GM19467 (cell line): ENCODE measurements at regions not wholly inside any gene's neighbourhood (a gene's known extent, or its start where the extent isn't known, plus 50 kb on each side); places are given as distances from the start of the nearest gene placed in this dataset.
"Not testable (repeated sequence)": the region's sequence is repeated elsewhere in the genome, so short reads cannot be mapped to it uniquely, and the experiment has no call there.

ENCODE experiments used
- ATAC-seq: cut with Tn5 transposase; IDR thresholded peaks from one replicate; pipeline ENCODE4 v1.9.1; 2021; ENCODE audit warnings: mild to moderate bottlenecking, moderate library complexity; ENCODE audit not compliant: unreplicated experiment

DNA sequence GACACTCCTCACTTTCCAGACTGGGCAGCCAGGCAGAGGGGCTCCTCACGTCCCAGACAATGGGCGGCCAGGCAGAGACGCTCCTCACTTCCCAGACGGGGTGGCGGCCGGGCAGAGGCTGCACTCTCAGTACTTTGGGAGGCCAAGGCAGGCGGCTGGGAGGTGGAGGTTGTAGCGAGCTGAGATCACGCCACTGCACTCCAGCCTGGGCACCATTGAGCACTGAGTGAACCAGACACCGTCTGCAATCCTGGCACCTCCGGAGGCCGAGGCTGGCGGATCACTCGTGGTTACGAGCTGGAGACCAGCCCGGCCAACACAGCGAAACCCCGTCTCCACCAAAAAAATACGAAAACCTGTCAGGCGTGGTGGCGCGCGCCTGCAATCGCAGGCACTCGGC is 134.1 kb upstream of the BOD1L1 start:
- ATAC-seq: not testable (repeated sequence)

DNA sequence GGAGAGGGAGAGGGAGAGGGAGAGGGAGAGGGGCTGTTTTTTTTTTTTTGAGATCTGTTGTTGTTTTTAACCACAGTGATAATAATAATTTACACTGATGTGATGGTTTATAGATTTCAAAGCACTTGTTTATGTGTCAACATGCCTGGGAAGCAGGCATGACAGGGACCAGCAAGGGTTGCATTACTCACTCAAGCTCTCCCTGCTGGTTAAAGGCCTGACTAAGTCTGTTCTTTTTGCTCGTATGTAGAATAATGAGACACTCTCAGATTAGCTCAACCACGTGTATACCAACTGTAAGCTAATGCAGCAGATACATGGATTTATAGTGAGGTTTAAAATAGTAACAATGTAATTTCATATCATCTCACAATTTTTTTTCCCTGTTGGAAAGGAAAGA is 134.6 kb upstream of the BOD1L1 start:
- ATAC-seq: no peak

DNA sequence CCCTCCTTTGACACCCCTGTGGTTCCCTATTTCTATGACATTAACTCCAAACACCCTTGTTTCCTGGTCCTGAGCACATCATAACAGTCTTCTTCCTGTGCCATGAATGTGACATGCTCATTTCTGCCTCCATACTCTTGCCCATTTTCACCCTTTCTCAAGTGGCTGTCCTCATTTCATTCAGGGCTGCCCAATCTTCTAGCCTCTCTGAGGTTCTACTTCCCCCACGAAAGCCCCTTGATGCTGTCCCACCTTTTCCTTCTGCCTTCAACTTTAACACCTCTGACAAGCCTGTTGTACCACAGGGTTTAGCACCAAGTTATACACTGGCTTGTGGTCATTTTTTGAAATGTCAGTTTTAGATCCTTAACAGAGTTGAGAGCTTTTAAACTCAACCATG is 136.2 kb upstream of the BOD1L1 start:
- ATAC-seq: no peak

DNA sequence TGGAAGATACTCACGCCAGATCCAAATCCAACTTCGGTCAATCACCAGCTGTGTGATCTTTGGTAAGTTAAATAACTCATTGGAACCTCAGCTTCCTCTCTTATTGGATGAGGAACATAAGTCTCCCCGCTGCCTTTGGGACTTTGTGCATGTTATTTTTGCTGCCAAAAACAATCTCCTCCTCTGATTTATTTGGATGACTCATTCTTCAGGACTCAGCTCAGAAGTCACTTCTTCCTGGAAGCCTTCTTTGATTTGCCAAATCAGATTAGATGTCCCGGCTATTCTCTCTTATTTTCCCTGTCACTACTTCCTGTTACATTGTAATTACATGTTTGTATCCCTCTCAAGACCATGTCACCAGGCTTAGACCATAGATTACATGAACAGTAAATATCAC is 138.0 kb upstream of the BOD1L1 start:
- no peak for ATAC-seq

DNA sequence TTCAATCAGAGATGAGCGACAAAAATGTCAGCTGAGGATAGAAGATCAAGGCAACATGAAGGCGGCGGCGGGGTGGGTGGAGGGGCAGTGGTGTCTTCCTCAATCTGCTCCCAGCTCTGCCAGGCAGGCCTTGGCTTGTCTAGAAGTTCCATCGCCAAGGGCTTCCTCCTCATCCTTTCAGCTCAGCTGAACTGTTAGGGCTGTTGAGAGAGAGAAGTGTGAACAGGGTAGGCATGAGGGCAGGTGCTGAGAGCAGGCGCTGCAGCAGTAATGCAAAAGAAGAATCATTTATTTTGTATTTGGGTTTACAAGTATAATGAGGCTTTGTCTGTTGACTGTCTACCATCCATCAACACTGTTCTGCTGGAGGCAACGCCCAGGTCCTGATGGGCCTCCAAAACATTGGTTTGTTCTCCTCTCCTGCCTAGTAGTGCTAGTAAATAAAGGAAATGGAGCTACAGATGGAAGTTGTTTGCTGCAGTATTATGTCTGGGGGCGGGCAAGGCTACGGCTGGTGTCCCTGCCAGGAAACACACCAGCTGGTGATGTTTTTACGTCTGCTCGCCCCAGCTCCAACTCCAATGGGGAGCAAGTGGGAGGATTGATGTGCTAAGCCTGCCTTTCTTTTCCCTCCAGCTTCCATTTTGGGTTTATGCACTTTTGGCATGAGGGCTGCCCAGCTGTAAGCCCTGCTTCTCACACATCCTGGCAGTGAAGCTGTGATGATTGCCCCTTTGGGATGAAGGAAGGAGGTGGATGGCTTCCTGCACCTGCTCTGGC is 139.4 kb upstream of the BOD1L1 start:
- no peak for ATAC-seq

DNA sequence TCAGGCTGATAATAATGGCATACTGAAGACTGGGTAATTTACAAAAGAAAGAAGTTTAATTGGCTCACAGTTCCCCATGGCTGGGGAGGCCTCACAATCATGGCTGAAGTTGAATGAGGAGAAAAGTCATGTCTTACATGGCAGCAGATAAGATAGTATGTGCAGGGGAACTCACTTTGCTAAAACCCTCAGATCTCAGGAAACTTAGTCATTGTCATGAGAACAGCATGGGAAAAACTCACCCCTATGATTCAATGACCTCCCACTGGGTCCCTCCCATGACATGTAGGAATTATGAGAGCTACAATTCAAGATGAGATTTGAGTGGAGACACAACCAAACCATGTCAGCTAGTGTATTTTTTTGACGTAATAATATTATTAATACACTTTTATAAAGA is 149.8 kb upstream of the BOD1L1 start:
- no peak for ATAC-seq

DNA sequence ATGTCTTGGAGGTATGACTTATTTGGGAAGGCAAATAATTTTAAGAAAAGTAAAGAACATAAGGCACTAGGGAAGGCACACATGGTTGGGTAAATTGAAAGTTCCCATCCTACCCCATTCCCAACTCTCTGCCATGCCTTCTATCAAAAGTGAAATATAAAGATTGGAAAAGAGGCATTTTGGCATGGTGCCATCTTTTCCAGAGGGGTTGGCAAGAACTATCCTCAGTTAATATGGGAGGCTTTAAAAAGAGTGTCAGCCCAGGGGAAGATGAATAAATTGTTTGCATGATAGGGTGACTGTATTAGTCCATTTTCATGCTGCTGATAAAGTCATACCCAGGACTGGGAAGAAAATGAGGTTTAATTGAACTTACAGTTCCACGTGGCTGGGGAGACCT is 150.8 kb upstream of the BOD1L1 start:
- ATAC-seq: no peak

DNA sequence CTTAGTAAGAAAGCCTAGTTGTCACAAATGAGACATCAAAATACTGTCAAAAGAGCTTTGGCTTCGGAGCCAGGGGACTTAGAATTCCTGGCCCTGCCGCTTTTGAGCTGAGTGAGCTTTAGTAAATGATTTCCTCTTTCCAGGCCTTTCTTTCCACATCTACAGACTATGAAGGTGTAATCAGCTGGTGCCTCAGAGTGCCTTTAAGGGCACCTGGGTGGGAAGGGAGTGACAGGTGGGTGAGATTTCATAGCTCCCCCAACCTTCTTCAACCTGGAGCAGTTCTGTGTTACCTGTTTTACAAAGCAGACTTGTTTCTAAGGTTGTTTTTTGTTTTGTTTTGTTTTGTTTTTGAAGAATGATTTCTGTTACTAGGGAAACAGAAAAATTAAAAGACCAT is 154.7 kb upstream of the BOD1L1 start:
- ATAC-seq: no peak

DNA sequence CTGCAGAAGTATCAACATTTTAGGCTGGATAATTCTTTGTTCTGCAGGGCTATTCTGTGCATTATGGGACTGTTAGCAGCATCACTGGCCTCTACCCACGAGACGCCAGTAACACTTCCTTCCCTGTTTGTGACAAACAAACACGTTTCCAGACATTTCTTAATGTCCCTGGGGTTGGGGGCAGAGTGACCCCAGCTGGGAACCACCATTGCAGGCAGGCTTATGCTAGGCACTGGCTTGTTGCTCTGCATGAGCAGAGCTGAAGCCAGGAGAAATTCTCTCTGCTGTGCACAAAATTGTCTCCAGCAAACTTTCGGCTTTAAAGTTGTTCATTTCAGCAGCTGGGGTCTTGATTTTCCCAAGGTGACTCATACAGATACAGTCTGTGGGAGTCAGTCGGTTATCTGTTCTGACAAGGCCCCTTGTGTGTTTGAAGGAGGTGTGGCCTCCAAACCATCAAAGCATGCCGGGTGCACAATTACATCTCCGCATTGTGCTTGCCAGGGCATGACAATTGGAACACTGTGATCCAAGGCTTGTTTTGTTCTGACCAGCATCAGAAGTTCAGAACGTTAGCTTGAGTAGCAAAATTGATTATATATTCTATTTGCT is 156.4 kb upstream of the BOD1L1 start:
- no peak for ATAC-seq

DNA sequence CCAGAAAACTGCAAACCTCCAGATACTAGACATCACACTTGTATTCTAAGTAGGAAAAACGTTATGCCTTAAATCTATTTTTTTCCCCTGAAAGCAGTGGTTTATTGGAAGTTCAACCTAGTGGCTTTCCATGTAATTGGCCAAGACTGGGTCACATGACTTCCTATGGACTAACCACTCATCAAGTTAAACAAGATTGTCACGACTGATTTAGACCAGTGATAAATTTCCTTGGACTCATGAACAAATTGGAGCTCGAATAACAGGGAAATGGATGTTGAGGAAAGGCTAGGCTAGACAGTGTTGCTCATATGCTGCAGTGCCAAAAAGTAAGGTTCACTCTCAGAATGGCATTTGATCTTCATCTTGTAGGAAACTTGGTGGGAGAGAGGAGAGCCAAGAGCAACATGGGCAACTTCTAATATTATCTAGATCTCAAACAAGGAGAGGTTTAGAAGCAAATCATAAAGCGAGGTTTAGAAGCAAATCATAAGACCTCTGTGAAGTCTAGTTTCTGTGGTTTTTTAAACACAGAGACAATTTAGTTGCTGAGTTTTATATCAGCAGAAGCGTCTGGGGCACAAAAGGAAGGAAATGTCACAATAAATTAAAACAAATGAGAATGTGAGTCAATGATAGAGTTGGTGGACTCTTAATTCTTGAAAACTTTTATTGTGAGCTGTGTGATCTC is 165.6 kb upstream of the BOD1L1 start:
- ATAC-seq: no peak

DNA sequence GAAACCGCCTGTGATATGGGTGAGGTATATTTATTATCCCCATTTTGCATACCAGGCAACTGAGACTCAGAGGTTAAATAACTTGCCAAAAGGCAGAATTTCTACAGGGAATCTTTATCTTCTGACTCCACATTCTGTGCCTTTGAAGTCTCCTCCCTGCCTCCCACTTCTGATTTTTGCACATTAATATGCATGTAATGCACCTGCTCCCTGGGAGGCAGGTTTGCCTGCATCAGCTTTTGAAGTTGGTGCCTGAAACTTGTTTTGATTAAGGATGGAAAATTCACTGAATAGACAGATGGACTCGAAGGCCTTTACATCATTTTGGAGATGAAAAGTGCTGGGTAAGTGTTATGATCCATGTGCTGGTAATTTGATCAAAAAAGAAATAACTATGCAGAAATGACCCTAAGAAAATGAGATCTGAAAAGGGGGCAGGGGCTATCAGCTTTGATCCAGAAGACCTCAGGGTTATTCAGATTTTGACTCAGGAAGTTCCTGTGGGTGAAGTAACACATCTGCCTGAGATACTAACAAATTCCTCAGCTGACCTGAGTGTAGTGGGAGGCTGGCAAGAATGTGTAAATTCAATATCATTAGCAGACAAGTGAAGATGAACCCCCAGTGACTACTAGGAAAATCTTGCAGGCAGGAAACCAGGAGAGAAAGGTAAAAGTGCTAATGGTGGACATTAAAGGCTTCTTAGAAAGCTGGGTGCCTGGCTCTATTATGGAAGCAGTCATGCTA is 167.5 kb upstream of the BOD1L1 start:
- ATAC-seq: no peak

DNA sequence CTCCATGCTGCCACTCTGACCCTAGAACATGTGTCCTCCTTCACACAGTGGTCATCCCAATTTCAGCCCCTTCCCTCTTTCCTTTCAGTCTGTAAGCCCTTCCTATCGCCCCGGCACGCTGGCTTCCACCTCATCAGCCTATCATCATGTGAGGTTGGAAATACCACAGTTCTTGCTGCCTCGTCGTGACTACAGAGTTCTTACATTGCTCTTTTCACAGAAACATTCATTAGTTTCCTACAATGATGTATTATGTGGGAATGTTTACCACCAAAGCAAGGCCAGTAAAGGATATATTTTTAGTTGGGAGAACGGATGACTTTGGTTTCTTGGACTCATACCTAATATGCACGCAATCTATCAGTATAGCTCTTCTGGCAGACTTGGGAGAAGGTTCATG is 169.5 kb upstream of the BOD1L1 start:
- no peak for ATAC-seq

DNA sequence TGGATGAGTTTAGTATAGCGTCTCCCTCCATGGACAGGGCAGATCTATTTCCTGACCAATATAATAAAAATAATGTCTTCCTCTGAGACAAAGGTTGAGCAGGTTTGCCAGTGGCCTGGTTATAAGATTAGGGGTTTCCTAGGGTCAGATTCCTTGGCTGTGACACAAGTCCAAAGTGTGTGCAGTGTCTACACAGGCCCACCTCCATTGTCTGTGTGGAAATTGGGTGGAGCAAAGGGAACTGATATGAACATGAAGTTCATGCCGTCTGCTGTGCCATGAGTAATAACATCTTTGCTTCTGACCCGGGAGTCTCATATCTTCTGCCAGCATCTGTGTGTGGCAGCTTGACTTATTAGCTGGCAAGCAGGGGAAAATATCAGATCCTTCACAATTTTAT is 187.7 kb upstream of the BOD1L1 start:
- ATAC-seq: no peak

DNA sequence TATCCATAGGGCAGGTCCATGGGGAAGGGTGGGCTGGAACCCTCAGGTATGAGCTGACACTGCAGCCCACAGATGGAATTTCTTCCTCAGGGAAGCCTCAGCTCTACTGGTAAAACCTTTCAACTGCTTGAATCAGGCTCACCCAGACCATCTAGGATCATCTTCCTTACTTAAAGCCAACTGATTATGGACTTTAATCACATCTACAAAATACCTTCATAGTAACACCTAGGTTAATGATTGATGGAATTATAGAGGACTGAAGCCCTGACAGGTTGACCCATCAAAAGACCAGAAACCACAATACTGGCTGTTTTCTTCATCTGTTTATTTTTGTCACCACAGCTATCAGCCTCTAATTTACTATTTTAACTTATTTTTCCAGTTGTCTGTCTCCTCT is 188.9 kb upstream of the BOD1L1 start:
- no peak for ATAC-seq

DNA sequence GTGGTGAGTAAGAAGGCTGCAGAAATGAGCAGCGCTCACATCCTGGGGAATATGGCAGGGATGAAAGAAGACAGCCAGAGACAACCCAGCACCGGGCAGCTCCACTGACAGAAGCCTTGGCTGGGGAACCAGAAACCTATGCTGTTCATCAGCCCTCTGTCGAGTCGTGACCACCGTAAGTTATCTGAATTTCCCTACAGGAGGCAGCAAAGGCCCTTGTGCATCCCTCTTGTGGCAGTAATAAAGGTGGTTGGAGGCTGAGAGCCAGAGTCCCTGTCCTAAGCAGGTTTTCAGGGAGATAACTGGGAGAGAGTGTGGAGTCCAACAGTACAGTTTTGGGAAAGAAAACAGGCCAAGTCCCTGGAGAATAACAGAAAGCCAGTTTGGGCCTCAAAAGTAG is 194.0 kb upstream of the BOD1L1 start:
- no peak for ATAC-seq

DNA sequence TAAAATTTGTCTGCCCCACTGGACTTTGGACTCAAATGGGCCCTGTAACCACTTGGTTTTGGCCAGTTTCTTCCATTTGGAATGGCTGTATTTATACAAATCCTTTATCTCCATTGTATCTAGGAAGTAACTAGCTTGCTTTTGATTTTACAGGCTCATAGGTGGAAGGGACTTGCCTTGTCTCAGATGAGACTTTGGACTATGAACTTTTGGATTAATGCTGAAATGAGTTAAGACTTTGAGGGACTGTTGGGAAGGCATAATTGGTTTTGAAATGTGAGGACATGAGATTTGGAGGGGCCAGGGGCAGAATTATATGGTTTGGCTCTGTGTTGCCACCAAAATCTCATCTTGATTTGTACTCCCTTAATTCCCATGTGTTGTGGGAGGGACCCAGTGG is 198.3 kb upstream of the BOD1L1 start:
- not testable (repeated sequence) for ATAC-seq

DNA sequence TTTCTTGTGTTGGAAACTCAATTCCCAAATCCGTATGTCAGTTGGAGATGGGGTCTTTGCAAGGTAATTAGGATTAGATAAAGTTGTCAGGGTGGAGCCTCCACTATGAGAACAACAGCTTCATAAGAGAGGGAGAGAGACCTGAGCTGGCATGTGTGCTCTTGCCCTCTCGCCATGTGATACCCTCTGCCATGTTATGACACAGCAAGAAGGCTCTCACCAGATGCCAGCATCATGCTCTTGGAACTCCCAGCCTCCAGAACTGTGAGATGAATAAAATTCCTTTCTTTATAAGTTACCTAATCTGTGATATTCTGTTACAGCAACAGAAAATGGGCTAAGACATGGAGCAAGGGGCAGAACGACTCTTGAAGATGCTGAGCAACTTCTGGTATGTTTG is 201.9 kb upstream of the BOD1L1 start:
- no peak for ATAC-seq

DNA sequence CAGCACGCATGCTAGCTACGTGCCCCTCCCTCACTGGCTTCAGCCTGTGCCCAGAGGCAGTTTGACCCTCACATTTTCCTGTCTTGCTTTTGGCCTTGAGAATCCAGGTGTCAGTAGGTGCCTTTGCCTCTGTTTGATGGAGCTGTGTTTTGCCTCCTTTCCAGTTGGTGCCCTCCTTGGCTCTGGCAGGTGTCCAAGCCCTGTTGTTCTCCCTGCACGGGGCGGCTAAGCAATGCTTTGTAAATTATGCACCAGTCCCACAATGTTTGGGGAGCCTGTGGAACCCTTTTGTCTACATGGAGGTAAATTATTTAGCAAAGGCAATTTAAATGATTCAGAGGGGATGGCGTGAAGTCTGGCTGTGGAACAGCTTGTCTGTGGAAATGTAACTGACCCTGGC is 202.9 kb upstream of the BOD1L1 start:
- ATAC-seq: no peak

DNA sequence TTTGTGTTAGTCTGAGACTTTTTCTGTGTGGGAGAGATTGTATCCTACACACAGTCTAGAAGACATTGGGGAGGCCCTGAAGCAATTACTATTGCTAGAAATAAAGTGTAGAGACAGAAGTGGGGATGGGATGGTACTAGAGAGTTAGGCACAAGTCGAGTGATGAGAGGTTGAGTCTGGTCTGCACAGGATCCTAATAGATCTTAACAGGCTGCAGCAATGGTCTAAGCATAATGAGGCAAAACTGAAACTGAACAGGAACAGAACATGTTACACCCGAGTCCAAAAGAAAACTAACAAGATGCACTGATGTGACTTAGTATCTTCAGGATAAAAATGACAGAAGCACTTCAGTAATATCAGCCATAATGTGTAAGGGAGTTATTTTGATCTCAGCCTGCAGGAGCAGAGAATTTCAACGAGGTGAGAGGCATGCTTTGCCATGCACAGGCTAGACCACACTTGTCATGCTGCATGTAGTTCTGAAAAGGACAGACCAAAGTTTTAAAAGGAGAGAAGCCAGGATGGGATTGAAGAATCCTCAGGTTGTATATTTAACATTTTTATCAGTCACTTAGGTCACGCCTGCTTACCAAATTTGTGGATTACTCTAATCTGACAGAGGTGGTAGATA is 205.8 kb upstream of the BOD1L1 start:
- ATAC-seq: no peak

DNA sequence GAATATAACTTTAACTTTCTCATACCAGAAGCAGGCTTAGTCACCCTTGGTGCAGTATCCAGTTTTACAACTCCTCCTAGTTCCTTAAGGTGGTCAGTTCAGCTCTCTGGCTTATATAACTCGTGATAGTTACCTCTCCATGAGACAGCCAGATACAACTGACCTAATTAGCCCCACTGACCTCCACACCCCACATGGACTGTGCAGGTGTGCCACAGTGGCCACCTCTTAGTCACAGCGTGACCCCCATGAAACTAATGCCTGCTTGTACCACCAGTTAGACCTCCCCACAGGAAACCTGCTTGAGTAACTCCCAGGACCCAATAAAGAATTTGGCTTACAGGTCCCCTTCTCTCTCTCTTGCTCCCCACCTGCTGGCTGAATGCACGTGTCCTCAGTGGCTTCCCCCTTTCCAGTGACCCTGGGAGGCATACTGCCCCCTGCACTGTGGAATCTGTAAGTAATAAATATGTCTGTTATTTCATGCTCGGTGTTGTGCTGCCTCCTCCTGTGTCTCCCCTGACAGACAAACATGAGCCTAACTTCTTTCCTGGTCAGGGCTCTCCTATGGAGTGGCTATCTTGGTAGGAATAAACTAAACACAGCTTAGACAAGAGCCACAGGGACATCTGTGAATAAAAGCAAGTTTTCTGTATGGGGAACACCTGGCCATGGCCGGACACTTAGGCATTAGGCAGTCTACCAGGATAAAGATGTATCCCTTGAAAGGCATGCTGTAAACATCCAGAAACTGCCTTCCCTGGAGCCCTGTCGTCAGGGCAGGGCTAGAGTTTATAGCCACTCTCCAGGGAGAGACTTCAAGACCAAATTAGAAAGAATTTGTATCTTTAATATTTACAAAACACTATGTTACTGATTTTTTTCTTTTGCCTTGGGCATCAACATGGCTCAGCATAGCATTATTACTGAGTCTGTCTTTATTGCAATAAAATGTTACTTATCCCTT is 209.7 kb upstream of the BOD1L1 start:
- ATAC-seq: no peak
